Thyroid gland (tissue), 4 donors: ENCODE measurements at regions not wholly inside any gene's neighbourhood (a gene's known extent, or its start where the extent isn't known, plus 50 kb on each side); places are given as distances from the start of the nearest gene placed in this dataset.

Experiments used
- POLR2A ChIP-seq, 2 donors: fragments of 450-650 bp; IDR thresholded peaks; one replicate each; pipeline ENCODE4 v1.6.1; 2017; ENCODE audit warnings: antibody characterized with exemption in 2 of 2, mild to moderate bottlenecking in 2 of 2, moderate library complexity in 1 of 2
- TF ChIP-seq, protein P1 (sequence below), 6 experiments: fragments of 200-600 bp in 3 of 6; fragments of 450-650 bp in 3 of 6; sonication (generic) in 3 of 6; IDR thresholded peaks; one replicate each; pipeline ENCODE4 v1.5.1; 2016 to 2019; ENCODE audit warnings: antibody characterized with exemption in 6 of 6, mild to moderate bottlenecking in 2 of 6, inconsistent platforms in 1 of 6, moderate library complexity in 1 of 6

DNA sequence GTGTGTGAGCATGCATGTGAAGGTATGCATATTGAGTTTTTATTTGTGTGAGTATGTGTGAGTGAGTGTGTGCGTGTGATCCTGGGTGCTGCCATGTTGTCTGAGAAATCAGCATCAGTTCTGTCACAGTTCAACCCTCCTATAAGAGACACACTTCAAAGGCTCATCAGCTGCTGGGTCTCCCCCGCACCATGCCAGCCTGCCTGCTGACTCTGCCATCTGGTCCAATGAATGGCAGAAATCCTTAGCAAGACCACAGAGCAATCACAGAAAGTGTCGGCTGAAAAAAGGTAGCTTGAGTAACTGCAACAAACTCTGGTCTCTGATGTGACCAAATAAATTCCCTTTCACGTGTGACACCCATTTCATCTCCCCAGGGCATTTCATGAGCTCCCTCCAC lies 381.8 kb upstream of the MAF start:
- no peak for TF ChIP-seq POLR2A (IDR thresholded peaks at IDR 0.05)
- TF ChIP-seq, protein P1, sequence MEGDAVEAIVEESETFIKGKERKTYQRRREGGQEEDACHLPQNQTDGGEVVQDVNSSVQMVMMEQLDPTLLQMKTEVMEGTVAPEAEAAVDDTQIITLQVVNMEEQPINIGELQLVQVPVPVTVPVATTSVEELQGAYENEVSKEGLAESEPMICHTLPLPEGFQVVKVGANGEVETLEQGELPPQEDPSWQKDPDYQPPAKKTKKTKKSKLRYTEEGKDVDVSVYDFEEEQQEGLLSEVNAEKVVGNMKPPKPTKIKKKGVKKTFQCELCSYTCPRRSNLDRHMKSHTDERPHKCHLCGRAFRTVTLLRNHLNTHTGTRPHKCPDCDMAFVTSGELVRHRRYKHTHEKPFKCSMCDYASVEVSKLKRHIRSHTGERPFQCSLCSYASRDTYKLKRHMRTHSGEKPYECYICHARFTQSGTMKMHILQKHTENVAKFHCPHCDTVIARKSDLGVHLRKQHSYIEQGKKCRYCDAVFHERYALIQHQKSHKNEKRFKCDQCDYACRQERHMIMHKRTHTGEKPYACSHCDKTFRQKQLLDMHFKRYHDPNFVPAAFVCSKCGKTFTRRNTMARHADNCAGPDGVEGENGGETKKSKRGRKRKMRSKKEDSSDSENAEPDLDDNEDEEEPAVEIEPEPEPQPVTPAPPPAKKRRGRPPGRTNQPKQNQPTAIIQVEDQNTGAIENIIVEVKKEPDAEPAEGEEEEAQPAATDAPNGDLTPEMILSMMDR (IDR thresholded peaks at IDR 0.05), result no peak
